HL-60 (cell line): ENCODE measurements at regions not wholly inside any gene's neighbourhood (a gene's known extent, or its start where the extent isn't known, plus 50 kb on each side); places are given as distances from the start of the nearest gene placed in this dataset.

Experiments used
- DNase-seq, 2 experiments: peaks; one replicate each; pipeline ENCODE4 v3.0.0-alpha.2; 2010 to 2020; ENCODE audit warnings: low read depth in 1 of 2, low spot score in 1 of 2
- H3K27ac ChIP-seq: fragments of 250-450 bp; sonication (Bioruptor Pico); replicated peaks from 2 replicates; pipeline ENCODE4 v1.5.1; 2020; ENCODE audit warnings: mild to moderate bottlenecking, moderate library complexity
- H3K27me3 ChIP-seq: fragments of 250-450 bp; sonication (Bioruptor Pico); 2 replicates; pipeline ENCODE4 v1.5.1; 2021; ENCODE audit warnings: mild to moderate bottlenecking, moderate library complexity; ENCODE audit not compliant: insufficient read depth, poor library complexity, severe bottlenecking
- H3K4me3 ChIP-seq: replicated peaks from 2 replicates; pipeline ENCODE4 v1.5.1; 2011; ENCODE audit warnings: mild to moderate bottlenecking, control low read depth, low read length; ENCODE audit not compliant: insufficient read depth
- GABPA ChIP-seq: IDR thresholded peaks from 2 replicates; pipeline ENCODE4 v1.6.1; 2012; ENCODE audit warnings: low read depth
- POLR2AphosphoS5 ChIP-seq: IDR thresholded peaks from 2 replicates; pipeline ENCODE4 v1.6.1; 2012; ENCODE audit warnings: low read depth
- SPI1 ChIP-seq: IDR thresholded peaks from 2 replicates; pipeline ENCODE4 v1.6.1; 2012; ENCODE audit warnings: low read depth, mild to moderate bottlenecking, borderline replicate concordance
- TF ChIP-seq, protein P1 (sequence below): IDR thresholded peaks from 2 replicates; pipeline ENCODE4 v1.6.1; 2012; ENCODE audit warnings: low read depth; ENCODE audit not compliant: insufficient replicate concordance
- TF ChIP-seq, protein P2 (sequence below): IDR thresholded peaks from one replicate; pipeline ENCODE4 v1.5.1; 2011; ENCODE audit warnings: low read length, control low read depth, inconsistent platforms; ENCODE audit not compliant: insufficient read depth

DNA sequence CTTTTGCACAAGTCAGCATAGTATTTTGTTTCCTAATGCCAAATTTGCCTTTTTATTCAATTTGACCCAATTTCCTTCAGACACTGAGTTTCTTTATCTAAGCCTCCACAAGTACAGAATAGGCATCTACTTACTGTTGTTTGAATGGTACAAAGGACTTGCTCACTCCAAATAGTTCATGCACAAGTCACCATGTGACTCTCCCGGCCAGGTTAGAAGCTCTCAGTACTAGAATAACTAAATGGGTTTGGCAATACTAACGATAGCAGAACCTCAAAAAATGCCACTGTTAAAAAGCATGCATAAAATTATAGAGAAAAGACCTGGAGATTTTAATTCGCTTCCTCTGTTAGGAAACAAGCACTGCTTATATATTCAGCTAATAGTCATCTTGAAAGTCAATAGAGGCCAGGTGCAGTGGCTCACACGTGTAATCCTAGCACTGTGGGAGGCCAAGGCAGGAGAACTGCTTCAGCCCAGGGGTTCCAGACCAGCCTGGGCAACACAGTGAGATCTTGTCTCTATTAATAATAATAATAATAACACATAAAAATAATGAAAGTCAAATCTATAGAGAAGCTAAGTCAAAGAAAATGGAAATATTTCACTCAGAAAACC, 335.8 kb upstream of the MBL2 start:
- DNase-seq: no peak
- H3K27ac ChIP-seq: no peak overlapping the region
- TF ChIP-seq SPI1: no peak
- TF ChIP-seq, protein P1, sequence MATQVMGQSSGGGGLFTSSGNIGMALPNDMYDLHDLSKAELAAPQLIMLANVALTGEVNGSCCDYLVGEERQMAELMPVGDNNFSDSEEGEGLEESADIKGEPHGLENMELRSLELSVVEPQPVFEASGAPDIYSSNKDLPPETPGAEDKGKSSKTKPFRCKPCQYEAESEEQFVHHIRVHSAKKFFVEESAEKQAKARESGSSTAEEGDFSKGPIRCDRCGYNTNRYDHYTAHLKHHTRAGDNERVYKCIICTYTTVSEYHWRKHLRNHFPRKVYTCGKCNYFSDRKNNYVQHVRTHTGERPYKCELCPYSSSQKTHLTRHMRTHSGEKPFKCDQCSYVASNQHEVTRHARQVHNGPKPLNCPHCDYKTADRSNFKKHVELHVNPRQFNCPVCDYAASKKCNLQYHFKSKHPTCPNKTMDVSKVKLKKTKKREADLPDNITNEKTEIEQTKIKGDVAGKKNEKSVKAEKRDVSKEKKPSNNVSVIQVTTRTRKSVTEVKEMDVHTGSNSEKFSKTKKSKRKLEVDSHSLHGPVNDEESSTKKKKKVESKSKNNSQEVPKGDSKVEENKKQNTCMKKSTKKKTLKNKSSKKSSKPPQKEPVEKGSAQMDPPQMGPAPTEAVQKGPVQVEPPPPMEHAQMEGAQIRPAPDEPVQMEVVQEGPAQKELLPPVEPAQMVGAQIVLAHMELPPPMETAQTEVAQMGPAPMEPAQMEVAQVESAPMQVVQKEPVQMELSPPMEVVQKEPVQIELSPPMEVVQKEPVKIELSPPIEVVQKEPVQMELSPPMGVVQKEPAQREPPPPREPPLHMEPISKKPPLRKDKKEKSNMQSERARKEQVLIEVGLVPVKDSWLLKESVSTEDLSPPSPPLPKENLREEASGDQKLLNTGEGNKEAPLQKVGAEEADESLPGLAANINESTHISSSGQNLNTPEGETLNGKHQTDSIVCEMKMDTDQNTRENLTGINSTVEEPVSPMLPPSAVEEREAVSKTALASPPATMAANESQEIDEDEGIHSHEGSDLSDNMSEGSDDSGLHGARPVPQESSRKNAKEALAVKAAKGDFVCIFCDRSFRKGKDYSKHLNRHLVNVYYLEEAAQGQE: no peak
- no peak for TF ChIP-seq GABPA
- TF ChIP-seq, protein P2, sequence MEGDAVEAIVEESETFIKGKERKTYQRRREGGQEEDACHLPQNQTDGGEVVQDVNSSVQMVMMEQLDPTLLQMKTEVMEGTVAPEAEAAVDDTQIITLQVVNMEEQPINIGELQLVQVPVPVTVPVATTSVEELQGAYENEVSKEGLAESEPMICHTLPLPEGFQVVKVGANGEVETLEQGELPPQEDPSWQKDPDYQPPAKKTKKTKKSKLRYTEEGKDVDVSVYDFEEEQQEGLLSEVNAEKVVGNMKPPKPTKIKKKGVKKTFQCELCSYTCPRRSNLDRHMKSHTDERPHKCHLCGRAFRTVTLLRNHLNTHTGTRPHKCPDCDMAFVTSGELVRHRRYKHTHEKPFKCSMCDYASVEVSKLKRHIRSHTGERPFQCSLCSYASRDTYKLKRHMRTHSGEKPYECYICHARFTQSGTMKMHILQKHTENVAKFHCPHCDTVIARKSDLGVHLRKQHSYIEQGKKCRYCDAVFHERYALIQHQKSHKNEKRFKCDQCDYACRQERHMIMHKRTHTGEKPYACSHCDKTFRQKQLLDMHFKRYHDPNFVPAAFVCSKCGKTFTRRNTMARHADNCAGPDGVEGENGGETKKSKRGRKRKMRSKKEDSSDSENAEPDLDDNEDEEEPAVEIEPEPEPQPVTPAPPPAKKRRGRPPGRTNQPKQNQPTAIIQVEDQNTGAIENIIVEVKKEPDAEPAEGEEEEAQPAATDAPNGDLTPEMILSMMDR: no peak
- no peak for TF ChIP-seq POLR2AphosphoS5
- H3K4me3 ChIP-seq: no peak overlapping the region
- H3K27me3 ChIP-seq: no peaks in the 10 kb centered on the region

DNA sequence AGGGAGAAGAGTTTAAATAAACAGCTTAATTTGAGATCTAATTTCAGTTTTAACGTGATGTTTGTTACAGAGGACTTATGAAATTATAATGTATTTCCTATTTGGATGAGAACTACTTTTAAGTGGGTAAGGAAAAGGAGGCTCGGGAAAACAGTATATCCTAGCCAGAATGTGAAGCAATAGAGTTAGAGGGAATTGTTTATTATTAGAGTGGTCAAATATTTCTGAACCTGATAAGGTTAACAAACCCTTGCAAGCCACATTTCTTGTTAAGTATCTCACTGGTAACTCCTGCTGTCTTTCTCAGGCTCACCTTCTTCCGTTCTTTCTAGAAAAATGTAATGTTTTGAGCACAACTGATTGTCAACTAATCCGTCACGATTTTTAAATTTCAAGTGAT, 335.1 kb upstream of the MBL2 start:
- Histone ChIP-seq H3K27ac (no peak overlapping the region), H3K4me3 (no peak overlapping the region), H3K27me3 (no peaks in the 10 kb centered on the region)
- DNase-seq: no peak
- no peak for TF ChIP-seq GABPA
- TF ChIP-seq, protein P2: no peak
- TF ChIP-seq POLR2AphosphoS5: no peak
- TF ChIP-seq, protein P1: no peak
- TF ChIP-seq SPI1: no peak

DNA sequence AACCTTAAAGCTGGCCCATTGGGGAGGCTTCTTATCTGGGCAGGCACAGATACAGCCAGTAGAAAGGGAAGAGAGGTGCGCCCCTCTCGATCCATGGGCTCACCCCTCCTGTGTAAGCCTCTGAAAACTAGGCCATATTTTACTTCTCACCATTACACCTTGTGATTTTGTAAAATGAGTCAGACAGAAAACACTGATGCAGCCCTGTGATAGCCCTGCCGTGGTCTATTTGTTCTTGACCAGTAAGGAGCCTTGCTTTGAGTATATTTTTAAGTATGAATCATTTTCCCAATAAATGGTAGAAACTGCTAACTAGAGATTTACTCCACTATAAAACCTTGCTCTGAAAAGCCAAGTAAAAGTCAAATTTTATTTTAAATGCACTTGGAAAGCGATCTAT, 329.8 kb upstream of the MBL2 start:
- no peak for DNase-seq
- Histone ChIP-seq H3K4me3 (no peak overlapping the region), H3K27me3 (no peaks in the 10 kb centered on the region), H3K27ac (no peak overlapping the region)
- TF ChIP-seq, protein P1: no peak
- TF ChIP-seq SPI1 (no peak), GABPA (no peak), POLR2AphosphoS5 (no peak)
- TF ChIP-seq, protein P2: no peak
